Astrocyte (in vitro differentiated cells and primary cell): ENCODE measurements at regions not wholly inside any gene's neighbourhood (a gene's known extent, or its start where the extent isn't known, plus 50 kb on each side); places are given as distances from the start of the nearest gene placed in this dataset.

ENCODE experiments used
- CTCF ChIP-seq: IDR thresholded peaks from 2 replicates; pipeline ENCODE4 v1.5.1; 2011; ENCODE audit warnings: low read depth, mild to moderate bottlenecking, inconsistent platforms, low read length, moderate library complexity; ENCODE audit not compliant: insufficient read depth
- EZH2 ChIP-seq: IDR thresholded peaks from 2 replicates; pipeline ENCODE4 v1.6.1; 2012; ENCODE audit warnings: mild to moderate bottlenecking, low read length, inconsistent platforms; ENCODE audit not compliant: insufficient read depth

DNA sequence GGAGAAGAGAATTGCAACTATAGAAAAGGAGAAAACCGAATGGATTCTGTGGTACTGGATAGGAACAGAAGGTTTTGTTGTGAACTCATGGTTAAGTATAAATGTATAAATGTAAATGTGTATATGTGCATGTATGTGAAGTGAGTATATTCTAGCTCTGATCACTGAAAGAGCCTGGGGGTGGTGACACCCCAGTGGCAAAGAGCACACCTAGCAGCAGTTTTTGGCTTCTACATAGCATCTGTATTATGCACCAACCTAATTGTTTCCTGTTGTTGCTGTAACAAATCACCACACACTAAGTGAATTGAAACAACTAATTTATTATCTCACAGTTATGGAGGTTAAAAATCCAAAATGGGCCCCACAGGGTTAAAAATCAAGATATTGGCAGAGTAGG lies 455.4 kb downstream of the RPS24 start:
- TF ChIP-seq CTCF (no peak), EZH2 (no peak)
